Astrocyte (in vitro differentiated cells and primary cell): ENCODE measurements at regions not wholly inside any gene's neighbourhood (a gene's known extent, or its start where the extent isn't known, plus 50 kb on each side); places are given as distances from the start of the nearest gene placed in this dataset.
"Not testable (repeated sequence)": the region's sequence is repeated elsewhere in the genome, so short reads cannot be mapped to it uniquely, and the experiment has no call there.

ENCODE experiments used
- DNase-seq: peaks from one replicate; pipeline ENCODE4 v3.0.0-alpha.2; 2010; ENCODE audit warnings: low read depth
- FAIRE-seq: peaks from 2 replicates; lab custom pipeline; 2011; peaks lifted over from hg19 to GRCh38; lab: Jason Lieb, UNC
- H2AFZ ChIP-seq: 2 replicates; pipeline ENCODE4 v1.6.0; 2012; ENCODE audit warnings: low read depth, low read length, inconsistent platforms
- H3K27ac ChIP-seq: 2 replicates; pipeline ENCODE4 v1.5.1; 2011; ENCODE audit warnings: low read depth, low read length, inconsistent platforms
- H3K27me3 ChIP-seq: 2 replicates; pipeline ENCODE4 v1.6.0; 2011; ENCODE audit warnings: low read length, inconsistent platforms; ENCODE audit not compliant: insufficient read depth
- H3K36me3 ChIP-seq: 2 replicates; pipeline ENCODE4 v1.5.1; 2011; ENCODE audit warnings: low read length, inconsistent platforms; ENCODE audit not compliant: insufficient read depth
- H3K4me1 ChIP-seq: 2 replicates; pipeline ENCODE4 v1.5.1; 2011; ENCODE audit warnings: low read length, inconsistent platforms; ENCODE audit not compliant: insufficient read depth
- H3K4me2 ChIP-seq: 2 replicates; pipeline ENCODE4 v1.6.0; 2012; ENCODE audit warnings: low read length, inconsistent platforms
- H3K4me3 ChIP-seq: 2 replicates; pipeline ENCODE4 v1.5.1; 2011; ENCODE audit warnings: low read depth, mild to moderate bottlenecking, low read length, inconsistent platforms; ENCODE audit not compliant: insufficient read depth
- H3K79me2 ChIP-seq: 2 replicates; pipeline ENCODE4 v1.6.0; 2012; ENCODE audit warnings: mild to moderate bottlenecking, low read length, inconsistent platforms; ENCODE audit not compliant: insufficient read depth
- H3K9ac ChIP-seq: 2 replicates; pipeline ENCODE4 v1.6.0; 2012; ENCODE audit warnings: mild to moderate bottlenecking, low read length, inconsistent platforms
- H3K9me3 ChIP-seq: 2 replicates; pipeline ENCODE4 v1.5.1; 2012; ENCODE audit warnings: low read depth, mild to moderate bottlenecking, low read length, inconsistent platforms; ENCODE audit not compliant: insufficient read depth
- H4K20me1 ChIP-seq: 2 replicates; pipeline ENCODE4 v1.6.0; 2012; ENCODE audit warnings: low read length, inconsistent platforms; ENCODE audit not compliant: insufficient read depth
- H3K27ac Mint-ChIP-seq: one replicate; pipeline ENCODE4 v1.8.0; 2021; ENCODE audit warnings: mild to moderate bottlenecking, mixed read lengths; ENCODE audit not compliant: unreplicated experiment
- H3K27me3 Mint-ChIP-seq: one replicate; pipeline ENCODE4 v1.8.0; 2021; ENCODE audit warnings: low read depth, mixed read lengths; ENCODE audit not compliant: unreplicated experiment
- H3K36me3 Mint-ChIP-seq: one replicate; pipeline ENCODE4 v1.8.0; 2021; ENCODE audit warnings: low read depth, mixed read lengths; ENCODE audit not compliant: unreplicated experiment
- H3K4me1 Mint-ChIP-seq: one replicate; pipeline ENCODE4 v1.8.0; 2021; ENCODE audit warnings: low read depth, mixed read lengths; ENCODE audit not compliant: unreplicated experiment
- H3K4me3 Mint-ChIP-seq: one replicate; pipeline ENCODE4 v1.8.0; 2021; ENCODE audit warnings: mild to moderate bottlenecking, moderate library complexity, mixed read lengths; ENCODE audit not compliant: unreplicated experiment
- H3K9me3 Mint-ChIP-seq: one replicate; pipeline ENCODE4 v1.8.0; 2021; ENCODE audit warnings: mild to moderate bottlenecking, mixed read lengths; ENCODE audit not compliant: unreplicated experiment
- CTCF ChIP-seq: IDR thresholded peaks from 2 replicates; pipeline ENCODE4 v1.5.1; 2011; ENCODE audit warnings: low read depth, mild to moderate bottlenecking, inconsistent platforms, low read length, moderate library complexity; ENCODE audit not compliant: insufficient read depth
- EZH2 ChIP-seq: IDR thresholded peaks from 2 replicates; pipeline ENCODE4 v1.6.1; 2012; ENCODE audit warnings: mild to moderate bottlenecking, low read length, inconsistent platforms; ENCODE audit not compliant: insufficient read depth

- Histone ChIP-seq H3K4me2 (no peak overlapping the region), H3K79me2 (no peaks in the 10 kb centered on the region), H3K9ac (no peak overlapping the region), H3K36me3 (no peaks in the 10 kb centered on the region), H3K27ac (no peak overlapping the region), H4K20me1 (no peaks in the 10 kb centered on the region), H2AFZ (no peak overlapping the region), H3K4me3 (no peak overlapping the region), H3K27me3 (peaks cover 2% of the 10 kb centered on the region), H3K9me3 (no peaks in the 10 kb centered on the region), H3K4me1 (no peaks in the 10 kb centered on the region)
- no peaks in the 10 kb centered on the region for H3K9me3 Mint-ChIP-seq
- no peak for FAIRE-seq
- H3K27ac Mint-ChIP-seq = no peak overlapping the region
- H3K27me3 Mint-ChIP-seq = peaks cover 6% of the 10 kb centered on the region
- DNase-seq = no peak
- no peak overlapping the region for H3K4me3 Mint-ChIP-seq
- no peaks in the 10 kb centered on the region for H3K4me1 Mint-ChIP-seq
- H3K36me3 Mint-ChIP-seq = no peaks in the 10 kb centered on the region
- no peak for TF ChIP-seq EZH2
- TF ChIP-seq CTCF = no peak
Observed at GRCh38 chr2:55804535-55804934, 110.9 kb upstream of the PNPT1 start.

- H3K27me3 ChIP-seq = peaks cover 2% of the 10 kb centered on the region
- no peaks in the 10 kb centered on the region for H3K4me1 Mint-ChIP-seq
- no peak overlapping the region for H3K4me3 ChIP-seq
- no peaks in the 10 kb centered on the region for H3K79me2 ChIP-seq
- H3K9ac ChIP-seq = no peak overlapping the region
- no peaks in the 10 kb centered on the region for H3K36me3 ChIP-seq
- no peak overlapping the region for H3K4me2 ChIP-seq
- no peak overlapping the region for H3K27ac Mint-ChIP-seq
- peaks cover 6% of the 10 kb centered on the region for H3K27me3 Mint-ChIP-seq
- H3K4me1 ChIP-seq = no peaks in the 10 kb centered on the region
- FAIRE-seq = no peak
- H3K27ac ChIP-seq = no peak overlapping the region
- TF ChIP-seq EZH2 = no peak
- no peak for TF ChIP-seq CTCF
- H3K36me3 Mint-ChIP-seq = no peaks in the 10 kb centered on the region
- no peak for DNase-seq
- no peaks in the 10 kb centered on the region for H3K9me3 Mint-ChIP-seq
- no peaks in the 10 kb centered on the region for H4K20me1 ChIP-seq
- H3K9me3 ChIP-seq = no peaks in the 10 kb centered on the region
- H3K4me3 Mint-ChIP-seq = no peak overlapping the region
- H2AFZ ChIP-seq = no peak overlapping the region
Observed at GRCh38 chr2:55802067-55802466, 108.4 kb upstream of the PNPT1 start.

- DNase-seq (no peak), FAIRE-seq (no peak)
- Histone ChIP-seq H3K9me3 (no peaks in the 10 kb centered on the region), H3K27ac (no peak overlapping the region), H4K20me1 (no peaks in the 10 kb centered on the region), H3K9ac (no peak overlapping the region), H3K27me3 (peaks cover 2% of the 10 kb centered on the region), H3K79me2 (no peaks in the 10 kb centered on the region), H3K36me3 (no peaks in the 10 kb centered on the region), H3K4me2 (no peak overlapping the region), H3K4me1 (no peaks in the 10 kb centered on the region), H3K4me3 (no peak overlapping the region), H2AFZ (no peak overlapping the region)
- TF ChIP-seq EZH2 = no peak
- no peak for TF ChIP-seq CTCF
- Mint-ChIP-seq H3K27ac (no peak overlapping the region), H3K4me3 (no peak overlapping the region), H3K9me3 (peaks cover 4% of the 10 kb centered on the region), H3K4me1 (no peaks in the 10 kb centered on the region), H3K36me3 (no peaks in the 10 kb centered on the region), H3K27me3 (peaks cover 6% of the 10 kb centered on the region)
Observed at GRCh38 chr2:55801436-55801835, 107.8 kb upstream of the PNPT1 start.

GRCh38 chr2:55799624-55800023, 106.0 kb upstream of the PNPT1 start:
- H3K27me3 ChIP-seq, H3K27ac Mint-ChIP-seq, H3K9me3 Mint-ChIP-seq, H3K4me2 ChIP-seq, H3K9me3 ChIP-seq, H3K9ac ChIP-seq, H3K4me1 Mint-ChIP-seq, H3K4me3 Mint-ChIP-seq, H2AFZ ChIP-seq, H3K27me3 Mint-ChIP-seq, H3K79me2 ChIP-seq, H3K36me3 ChIP-seq, H3K4me1 ChIP-seq, H3K27ac ChIP-seq, H3K4me3 ChIP-seq, FAIRE-seq, DNase-seq, H4K20me1 ChIP-seq, H3K36me3 Mint-ChIP-seq: not testable (repeated sequence)
